Coronary artery (tissue), 2 donors: ENCODE measurements at regions not wholly inside any gene's neighbourhood (a gene's known extent, or its start where the extent isn't known, plus 50 kb on each side); places are given as distances from the start of the nearest gene placed in this dataset.

Source experiments
- DNase-seq: peaks from one replicate; pipeline ENCODE4 v3.0.0-alpha.2; 2017; ENCODE audit warnings: low spot score
- H3K27ac ChIP-seq, 2 donors: fragments of 200-600 bp; sonication (generic); one replicate each; pipeline ENCODE4 v1.5.1; 2016 to 2019
- H3K4me3 ChIP-seq: fragments of 200-600 bp; sonication (generic); 2 replicates; pipeline ENCODE4 v1.5.1; 2016; ENCODE audit warnings: mild to moderate bottlenecking, moderate library complexity
- CTCF ChIP-seq: fragments of 200-600 bp; sonication (generic); IDR thresholded peaks from one replicate; pipeline ENCODE4 v1.5.1; 2019; ENCODE audit warnings: antibody characterized with exemption

- H3K4me3 ChIP-seq = no peak overlapping the region
- no peak overlapping the region for H3K27ac ChIP-seq
- no peak for TF ChIP-seq CTCF
- DNase-seq = no peak
These were observed 76.9 kb downstream of the HFE start for GRCh38 chr6:26164120-26164505.

- Histone ChIP-seq H3K27ac (no peak overlapping the region), H3K4me3 (no peak overlapping the region)
- TF ChIP-seq CTCF = no peak
- DNase-seq = no peak
These were observed 78.1 kb downstream of the HFE start for GRCh38 chr6:26165261-26165790.

- TF ChIP-seq CTCF = no peak
These were observed 83.0 kb downstream of the HFE start for GRCh38 chr6:26170181-26170580.

GRCh38 chr6:26170951-26171841 is 84.0 kb downstream of the HFE start:
- Histone ChIP-seq H3K4me3 (peak overlapping the region; percentile 84), H3K27ac (peak overlapping the region; percentile 98 to 99)
- DNase-seq = no peak
- no peak for TF ChIP-seq CTCF

More at GRCh38 chr6:26170181-26170580, 83.0 kb downstream of the HFE start:
- DNase-seq = no peak
- H3K4me3 ChIP-seq = no peak overlapping the region
- H3K27ac ChIP-seq = no peak overlapping the region

GRCh38 chr6:26172608-26172968 is 85.4 kb downstream of the HFE start:
- no peak for DNase-seq

GRCh38 chr6:26173836-26174145 is 86.6 kb downstream of the HFE start:
- H3K4me3 ChIP-seq = no peak overlapping the region
- DNase-seq = no peak
- no peak overlapping the region for H3K27ac ChIP-seq
- TF ChIP-seq CTCF = no peak

More at GRCh38 chr6:26172608-26172968, 85.4 kb downstream of the HFE start:
- peak overlapping the region; percentile 98 to 99 for H3K27ac ChIP-seq
- TF ChIP-seq CTCF = no peak
- peak overlapping the region; percentile 84 for H3K4me3 ChIP-seq

- no peak for TF ChIP-seq CTCF
- DNase-seq = no peak
- Histone ChIP-seq H3K27ac (no peak overlapping the region), H3K4me3 (no peak overlapping the region)
These were observed 87.8 kb downstream of the HFE start for GRCh38 chr6:26175033-26175427.
